HepG2 (cell line): ENCODE measurements at regions not wholly inside any gene's neighbourhood (a gene's known extent, or its start where the extent isn't known, plus 50 kb on each side); places are given as distances from the start of the nearest gene placed in this dataset.

Source experiments
- ATAC-seq: fragments of 200-7000 bp; cut with Tn5 transposase; 3 replicates; pipeline ENCODE4 v1.9.1; 2020; ENCODE audit warnings: mild to moderate bottlenecking, moderate library complexity
- BruUV-seq: library from RNA; stranded (reverse); fragments of 400-500 nt; replicated peaks from 2 replicates; lab custom pipeline; 2021; lab: Mats Ljungman, UMichigan
- CTCF ChIA-PET: fragments of 300-600 bp; formaldehyde crosslinking; extraction: SDS; loops from one replicate; lab custom pipeline; 2021; ENCODE audit warnings: low total read pairs, inconsistent platforms, low intra/inter-chr PET ratio; lab: Yijun Ruan, JAX
- POLR2A ChIA-PET: fragments of 350-600 bp; sonication (Branson Sonifier 250); formaldehyde crosslinking; loops from one replicate; lab custom pipeline; 2020; ENCODE audit warnings: antibody characterized with exemption, inconsistent platforms; lab: Yijun Ruan, JAX
- DNase-seq: peaks from one replicate; pipeline ENCODE4 v3.0.0-alpha.2; 2015; ENCODE audit warnings: low spot score
- FAIRE-seq: peaks from 3 replicates; lab custom pipeline; 2011; peaks lifted over from hg19 to GRCh38; lab: Jason Lieb, UNC
- H2AFZ ChIP-seq: one replicate; pipeline ENCODE4 v1.6.1; 2011; ENCODE audit warnings: low read length, inconsistent platforms
- H3K27ac ChIP-seq: fragments of 300-600 bp; 3 replicates; pipeline ENCODE4 v1.8.0; 2011; ENCODE audit warnings: mixed run types, mild to moderate bottlenecking, mixed read lengths, low read length, inconsistent platforms; ENCODE audit not compliant: insufficient read depth; ENCODE audit errors: extremely low read length
- H3K27me3 ChIP-seq, 2 experiments: fragments of 200-600 bp in 1 of 2; 2 replicates in 1 of 2; 3 replicates in 1 of 2; pipeline versions ENCODE4 v1.6.0 to v1.8.0; 2011; ENCODE audit warnings: low read length in 2 of 2, mild to moderate bottlenecking in 2 of 2, moderate library complexity in 2 of 2, inconsistent platforms in 1 of 2; ENCODE audit not compliant: insufficient read depth in 2 of 2, control insufficient read depth in 1 of 2
- H3K36me3 ChIP-seq, 2 experiments: fragments of 200-600 bp in 1 of 2; replicated peaks in 1 of 2; 2 replicates in 1 of 2; 3 replicates in 1 of 2; pipeline versions ENCODE4 v1.5.1 to v1.8.0; 2011; ENCODE audit warnings: low read length in 2 of 2, inconsistent platforms in 1 of 2; ENCODE audit not compliant: insufficient read depth in 2 of 2, control insufficient read depth in 1 of 2
- H3K4me1 ChIP-seq: 2 replicates; pipeline ENCODE4 v1.5.1; 2012; ENCODE audit warnings: low read length, inconsistent platforms; ENCODE audit not compliant: insufficient read depth
- H3K4me2 ChIP-seq: 2 replicates; pipeline ENCODE4 v1.6.0; 2011; ENCODE audit warnings: low read depth, low read length, inconsistent platforms
- H3K4me3 ChIP-seq, 3 experiments: fragments of 200-600 bp in 1 of 3; sonication (generic), shearing (Covaris generic) in 1 of 3; replicated peaks in 1 of 3; 2 replicates each; pipeline ENCODE4 v1.5.1; 2011 to 2016; ENCODE audit warnings: low read length in 3 of 3, inconsistent platforms in 2 of 3, low read depth in 2 of 3, mild to moderate bottlenecking in 2 of 3, control low read depth in 1 of 3, mixed read lengths in 1 of 3; ENCODE audit not compliant: insufficient read depth in 1 of 3
- H3K79me2 ChIP-seq: one replicate; pipeline ENCODE4 v1.6.1; 2011; ENCODE audit warnings: low read length, inconsistent platforms; ENCODE audit not compliant: insufficient read depth
- H3K9ac ChIP-seq: 2 replicates; pipeline ENCODE4 v1.6.0; 2011; ENCODE audit warnings: mild to moderate bottlenecking, low read depth, low read length, inconsistent platforms; ENCODE audit not compliant: insufficient read depth
- H3K9me3 ChIP-seq: 2 replicates; pipeline ENCODE4 v1.5.1; 2012; ENCODE audit warnings: mild to moderate bottlenecking, low read length
- H4K20me1 ChIP-seq: 2 replicates; pipeline ENCODE4 v1.6.0; 2011; ENCODE audit warnings: inconsistent platforms, mild to moderate bottlenecking, low read length, moderate library complexity; ENCODE audit not compliant: insufficient read depth
- EHMT2 ChIP-seq: fragments of 200-600 bp; sonication (generic); IDR thresholded peaks from 2 replicates; pipeline ENCODE4 v1.7.0; 2017; ENCODE audit warnings: antibody characterized with exemption, low read depth, low read length, borderline replicate concordance
- MZF1 ChIP-seq: sonication (generic); formaldehyde crosslinking; IDR thresholded peaks from 2 replicates; pipeline ENCODE4 v1.8.1; 2023; ENCODE audit warnings: mild to moderate bottlenecking, missing genetic modification reagents, borderline replicate concordance
- PCBP1 ChIP-seq: fragments of 200-400 bp; formaldehyde crosslinking; IDR thresholded peaks from 2 replicates; pipeline ENCODE4 v1.6.1; 2017; ENCODE audit warnings: mild to moderate bottlenecking, low read depth, low read length, borderline replicate concordance
- RFX3 ChIP-seq: IDR thresholded peaks from 2 replicates; pipeline ENCODE4 v1.6.1; 2016; ENCODE audit warnings: missing biosample characterization, missing genetic modification reagents
- THAP7 ChIP-seq: sonication (generic); formaldehyde crosslinking; IDR thresholded peaks from 2 replicates; pipeline ENCODE4 v1.8.1; 2023; ENCODE audit warnings: mild to moderate bottlenecking, missing genetic modification reagents
- THAP9 ChIP-seq: sonication (generic); formaldehyde crosslinking; IDR thresholded peaks from 2 replicates; pipeline ENCODE4; 2020; ENCODE audit warnings: missing genetic modification reagents, mild to moderate bottlenecking, borderline replicate concordance
- WIZ ChIP-seq: sonication (generic); formaldehyde crosslinking; IDR thresholded peaks from 2 replicates; pipeline ENCODE4 v1.5.1; 2020; ENCODE audit warnings: mild to moderate bottlenecking, missing genetic modification reagents
- YEATS2 ChIP-seq: sonication (generic); formaldehyde crosslinking; IDR thresholded peaks from 2 replicates; pipeline ENCODE4 v1.4.0; 2020; ENCODE audit warnings: missing genetic modification reagents, borderline replicate concordance
- ZBTB8A ChIP-seq: sonication (generic); formaldehyde crosslinking; IDR thresholded peaks from 2 replicates; pipeline ENCODE4 v1.4.0; 2020; ENCODE audit warnings: mild to moderate bottlenecking, low read depth, missing genetic modification reagents, borderline replicate concordance
- ZNF614 ChIP-seq: IDR thresholded peaks from 2 replicates; pipeline ENCODE4 v1.6.1; 2018; ENCODE audit warnings: missing biosample characterization, missing genetic modification reagents, inconsistent platforms, borderline replicate concordance
- WGBS: methylation state at CpG from one replicate; pipeline ENCODE4 v1.1.6; 2017; ENCODE audit warnings: low lambda C conversion rate; 5-methylcytosine and 5-hydroxymethylcytosine counted together
- in situ Hi-C: cut with HindIII; loops from 2 replicates; pipeline ENCODE4 v1.10.0; 2017; ENCODE audit warnings: low pct_unique_long_range_greater_than_20kb; ENCODE audit not compliant: extremely low pct_ligation_motif_present
- intact Hi-C: fragments of 100-400 bp; cut with micrococcal nuclease; formaldehyde crosslinking; loops from one replicate; pipeline ENCODE4 v1.10.0; 2022; ENCODE audit not compliant: unreplicated experiment
- TF ChIP-seq, protein P1 (sequence below): sonication (generic); formaldehyde crosslinking; IDR thresholded peaks from 2 replicates; pipeline ENCODE4 v1.8.1; 2023; ENCODE audit warnings: mild to moderate bottlenecking, inconsistent platforms, moderate library complexity, missing genetic modification reagents, borderline replicate concordance
- TF ChIP-seq, protein P2 (sequence below): sonication (generic); formaldehyde crosslinking; IDR thresholded peaks from 2 replicates; pipeline ENCODE4 v1.5.0; 2020; ENCODE audit warnings: missing genetic modification reagents
- TF ChIP-seq, protein P3 (sequence below): sonication (generic); formaldehyde crosslinking; IDR thresholded peaks from 2 replicates; pipeline ENCODE4 v1.8.0; 2022; ENCODE audit warnings: mild to moderate bottlenecking, missing genetic modification reagents; ENCODE audit not compliant: insufficient replicate concordance

- Histone ChIP-seq H3K9ac (no peak overlapping the region), H3K4me2 (no peak overlapping the region), H4K20me1 (no peaks in the 10 kb centered on the region), H3K79me2 (no peaks in the 10 kb centered on the region), H3K4me3 (no peak overlapping the region), H3K27ac (no peak overlapping the region), H3K36me3 (no peaks in the 10 kb centered on the region), H3K27me3 (peaks cover 0 to 26% of the 10 kb centered on the region in 2 experiments; a peak in 1 of 5 replicates), H3K4me1 (no peaks in the 10 kb centered on the region), H2AFZ (no peak overlapping the region), H3K9me3 (no peaks in the 10 kb centered on the region)
- no peak for ATAC-seq
- FAIRE-seq = no peak
- POLR2A ChIA-PET = no interaction called here
- WGBS = 14% methylated on average over 12 of the region's 15 CpGs
- intact Hi-C loops = no loop called here
- DNase-seq = no peak
- in situ Hi-C loops = no loop called here
- no TSS peak for BruUV-seq
- CTCF ChIA-PET = no interaction called here
- TF ChIP-seq ZNF614 (CRISPR knock-in tag) (no peak), MZF1 (CRISPR knock-in tag) (no peak), WIZ (CRISPR knock-in tag) (no peak), EHMT2 (no peak), YEATS2 (CRISPR knock-in tag) (no peak), RFX3 (CRISPR knock-in tag) (no peak), PCBP1 (no peak), THAP7 (CRISPR knock-in tag) (no peak), ZBTB8A (no peak), THAP9 (no peak)
- TF ChIP-seq, protein P1, sequence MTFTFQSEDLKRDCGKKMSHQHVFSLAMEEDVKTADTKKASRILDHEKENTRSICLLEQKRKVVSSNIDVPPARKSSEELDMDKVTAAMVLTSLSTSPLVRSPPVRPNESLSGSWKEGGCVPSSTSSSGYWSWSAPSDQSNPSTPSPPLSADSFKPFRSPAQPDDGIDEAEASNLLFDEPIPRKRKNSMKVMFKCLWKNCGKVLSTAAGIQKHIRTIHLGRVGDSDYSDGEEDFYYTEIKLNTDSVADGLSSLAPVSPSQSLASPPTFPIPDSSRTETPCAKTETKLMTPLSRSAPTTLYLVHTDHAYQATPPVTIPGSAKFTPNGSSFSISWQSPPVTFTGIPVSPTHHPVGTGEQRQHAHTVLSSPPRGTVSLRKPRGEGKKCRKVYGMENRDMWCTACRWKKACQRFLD (CRISPR knock-in tag) = no peak
- TF ChIP-seq, protein P2, sequence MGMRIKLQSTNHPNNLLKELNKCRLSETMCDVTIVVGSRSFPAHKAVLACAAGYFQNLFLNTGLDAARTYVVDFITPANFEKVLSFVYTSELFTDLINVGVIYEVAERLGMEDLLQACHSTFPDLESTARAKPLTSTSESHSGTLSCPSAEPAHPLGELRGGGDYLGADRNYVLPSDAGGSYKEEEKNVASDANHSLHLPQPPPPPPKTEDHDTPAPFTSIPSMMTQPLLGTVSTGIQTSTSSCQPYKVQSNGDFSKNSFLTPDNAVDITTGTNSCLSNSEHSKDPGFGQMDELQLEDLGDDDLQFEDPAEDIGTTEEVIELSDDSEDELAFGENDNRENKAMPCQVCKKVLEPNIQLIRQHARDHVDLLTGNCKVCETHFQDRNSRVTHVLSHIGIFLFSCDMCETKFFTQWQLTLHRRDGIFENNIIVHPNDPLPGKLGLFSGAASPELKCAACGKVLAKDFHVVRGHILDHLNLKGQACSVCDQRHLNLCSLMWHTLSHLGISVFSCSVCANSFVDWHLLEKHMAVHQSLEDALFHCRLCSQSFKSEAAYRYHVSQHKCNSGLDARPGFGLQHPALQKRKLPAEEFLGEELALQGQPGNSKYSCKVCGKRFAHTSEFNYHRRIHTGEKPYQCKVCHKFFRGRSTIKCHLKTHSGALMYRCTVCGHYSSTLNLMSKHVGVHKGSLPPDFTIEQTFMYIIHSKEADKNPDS (CRISPR knock-in tag) = no peak
- TF ChIP-seq, protein P3, sequence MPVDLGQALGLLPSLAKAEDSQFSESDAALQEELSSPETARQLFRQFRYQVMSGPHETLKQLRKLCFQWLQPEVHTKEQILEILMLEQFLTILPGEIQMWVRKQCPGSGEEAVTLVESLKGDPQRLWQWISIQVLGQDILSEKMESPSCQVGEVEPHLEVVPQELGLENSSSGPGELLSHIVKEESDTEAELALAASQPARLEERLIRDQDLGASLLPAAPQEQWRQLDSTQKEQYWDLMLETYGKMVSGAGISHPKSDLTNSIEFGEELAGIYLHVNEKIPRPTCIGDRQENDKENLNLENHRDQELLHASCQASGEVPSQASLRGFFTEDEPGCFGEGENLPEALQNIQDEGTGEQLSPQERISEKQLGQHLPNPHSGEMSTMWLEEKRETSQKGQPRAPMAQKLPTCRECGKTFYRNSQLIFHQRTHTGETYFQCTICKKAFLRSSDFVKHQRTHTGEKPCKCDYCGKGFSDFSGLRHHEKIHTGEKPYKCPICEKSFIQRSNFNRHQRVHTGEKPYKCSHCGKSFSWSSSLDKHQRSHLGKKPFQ (CRISPR knock-in tag) = no peak
Observed at GRCh38 chr9:87267251-87268070, 230.2 kb upstream of the DAPK1 start.
